ENCODE measurements at regions not wholly inside any gene's neighbourhood (a gene's known extent, or its start where the extent isn't known, plus 50 kb on each side); places are given as distances from the start of the nearest gene placed in this dataset.
"Not testable (repeated sequence)": the region's sequence is repeated elsewhere in the genome, so short reads cannot be mapped to it uniquely, and the experiment has no call there.

- DNase-seq (ENCODE audit: low spot score), result no peak
Measured at GRCh38 chr4:96969455-96969854, 1129.6 kb downstream of the PDHA2 start.

GRCh38 chr4:96972920-96973319, 1133.0 kb downstream of the PDHA2 start:
- DNase-seq (ENCODE audit: low spot score), result no peak

- DNase-seq (ENCODE audit: low spot score), result no peak
Measured at GRCh38 chr4:96974295-96974694, 1134.4 kb downstream of the PDHA2 start.

- no peak for DNase-seq (ENCODE audit: low spot score)
Measured at GRCh38 chr4:96983830-96984229, 1143.9 kb downstream of the PDHA2 start.

GRCh38 chr4:96986816-96987215, 1146.9 kb downstream of the PDHA2 start:
- no peak for DNase-seq (ENCODE audit: low spot score)

GRCh38 chr4:96991083-96991482, 1151.2 kb downstream of the PDHA2 start:
- DNase-seq (ENCODE audit: low spot score), result no peak

GRCh38 chr4:96992443-96992842, 1150.8 kb downstream of the STPG2 start:
- no peak for DNase-seq (ENCODE audit: low spot score)

GRCh38 chr4:96993560-96993959, 1149.7 kb downstream of the STPG2 start:
- DNase-seq (ENCODE audit: low spot score), result no peak

- no peak for DNase-seq (ENCODE audit: low spot score)
Measured at GRCh38 chr4:97003715-97004114, 1139.6 kb downstream of the STPG2 start.

- DNase-seq (ENCODE audit: low spot score), result no peak
Measured at GRCh38 chr4:97013309-97013708, 1130.0 kb downstream of the STPG2 start.

GRCh38 chr4:97013711-97014110, 1129.6 kb downstream of the STPG2 start:
- no peak for DNase-seq (ENCODE audit: low spot score)

GRCh38 chr4:97015301-97015700, 1128.0 kb downstream of the STPG2 start:
- DNase-seq (ENCODE audit: low spot score), result no peak

GRCh38 chr4:97016186-97016907, 1126.9 kb downstream of the STPG2 start:
- no peak for DNase-seq (ENCODE audit: low spot score)

- no peak for DNase-seq (ENCODE audit: low spot score)
Measured at GRCh38 chr4:97027728-97028410, 1115.4 kb downstream of the STPG2 start.

GRCh38 chr4:97028785-97029184, 1114.5 kb downstream of the STPG2 start:
- DNase-seq (ENCODE audit: low spot score), result no peak

GRCh38 chr4:97037411-97038145, 1105.7 kb downstream of the STPG2 start:
- DNase-seq (ENCODE audit: low spot score), result not testable (repeated sequence)

- no peak for DNase-seq (ENCODE audit: low spot score)
Measured at GRCh38 chr4:97038146-97038516, 1105.1 kb downstream of the STPG2 start.

GRCh38 chr4:97072666-97073065, 1070.6 kb downstream of the STPG2 start:
- no peak for DNase-seq (ENCODE audit: low spot score)

GRCh38 chr4:97073194-97073593, 1070.1 kb downstream of the STPG2 start:
- DNase-seq (ENCODE audit: low spot score), result no peak

- DNase-seq (ENCODE audit: low spot score), result no peak
Measured at GRCh38 chr4:97074531-97074930, 1068.7 kb downstream of the STPG2 start.

- DNase-seq (ENCODE audit: low spot score), result no peak
Measured at GRCh38 chr4:97081951-97082350, 1061.3 kb downstream of the STPG2 start.

- DNase-seq (ENCODE audit: low spot score), result not testable (repeated sequence)
Measured at GRCh38 chr4:97097036-97097435, 1046.2 kb downstream of the STPG2 start.

GRCh38 chr4:97101171-97101570, 1042.1 kb downstream of the STPG2 start:
- DNase-seq (ENCODE audit: low spot score), result not testable (repeated sequence)

Measured in mucosa of gallbladder (tissue), 1 donor.